ENCODE measurements at regions not wholly inside any gene's neighbourhood (a gene's known extent, or its start where the extent isn't known, plus 50 kb on each side); places are given as distances from the start of the nearest gene placed in this dataset.
A peak's percentile ranks its signal among the peaks of the same experiment; 100 is the strongest.

DNA sequence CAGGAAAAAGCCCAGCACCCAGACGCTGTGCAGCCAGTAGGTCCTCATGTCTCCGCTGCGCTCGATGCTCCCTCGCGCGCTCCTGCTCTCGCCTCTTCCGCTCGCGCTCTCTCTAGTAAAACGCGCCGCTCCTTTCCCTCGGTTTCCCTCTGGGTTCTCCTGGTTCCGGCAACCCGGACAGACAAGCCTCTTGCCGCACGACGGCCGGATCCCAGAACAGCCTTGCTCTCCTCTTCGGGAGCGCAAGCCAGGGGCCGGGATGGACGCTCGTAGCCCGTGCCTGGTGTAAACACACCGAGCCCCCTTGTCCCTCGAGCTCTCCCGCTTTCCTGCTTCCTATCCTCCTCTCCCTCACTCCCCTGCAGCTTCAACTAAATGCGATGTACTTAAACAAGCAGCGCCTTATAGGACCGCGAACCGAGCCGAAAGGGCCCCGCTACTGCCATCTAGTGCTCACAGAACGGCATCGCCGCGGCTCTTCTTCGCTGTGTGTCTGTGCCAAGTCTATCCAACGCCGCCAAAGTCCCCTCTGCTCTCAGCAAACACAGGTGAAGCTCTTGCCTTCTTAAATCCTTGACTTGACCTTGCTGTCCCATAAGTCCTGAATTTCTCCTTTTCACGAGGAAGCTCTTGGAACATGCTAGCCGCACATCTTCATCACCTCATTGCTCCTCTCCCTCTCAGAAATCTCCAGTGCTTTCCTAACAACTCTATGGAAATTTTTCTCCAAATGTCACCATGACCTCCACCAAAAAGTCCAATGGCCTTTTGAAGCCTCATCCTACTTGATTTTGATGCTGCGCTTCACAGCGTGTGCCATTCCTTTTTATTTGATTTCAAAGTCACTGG, 1037.2 kb downstream of the IGSF11 start:
- H3K36me3 ChIP-seq (ENCODE audit: control insufficient read depth in 2 of 2, insufficient read depth in 2 of 2, low read length in 1 of 2): no peaks in the 10 kb centered on the region
- peak overlapping the region in 1 of 2 donors; percentile 37 for H3K4me3 ChIP-seq (ENCODE audit: low read length in 2 of 2)
- DNase-seq (ENCODE audit: low read depth in 6 of 9, low spot score in 9 of 9): peak; percentile 8 to 85 (median 55)
- no peak overlapping the region for H3K27ac ChIP-seq (ENCODE audit: low read depth in 1 of 2, low read length in 1 of 2)
- peaks cover 0 to 18% of the 10 kb centered on the region in 2 donors for H3K27me3 ChIP-seq (ENCODE audit: control insufficient read depth in 2 of 2, insufficient read depth in 1 of 2, low read length in 1 of 2)
- H3K4me1 ChIP-seq (ENCODE audit: control insufficient read depth in 2 of 2, insufficient read depth in 2 of 2, low read length in 2 of 2): peaks cover 0 to 6% of the 10 kb centered on the region in 2 donors
- no peaks in the 10 kb centered on the region for H3K9me3 ChIP-seq (ENCODE audit: control insufficient read depth in 2 of 2, insufficient read depth in 1 of 2, low read length in 1 of 2)
- 6% methylated on average over 48 of the region's 48 CpGs for WGBS

- peaks cover 0 to 18% of the 10 kb centered on the region in 2 donors for H3K27me3 ChIP-seq (ENCODE audit: control insufficient read depth in 2 of 2, insufficient read depth in 1 of 2, low read length in 1 of 2)
- 69% methylated on average over 4 of the region's 4 CpGs for WGBS
- no peak for DNase-seq (ENCODE audit: low read depth in 6 of 9, low spot score in 9 of 9)
- no peaks in the 10 kb centered on the region for H3K36me3 ChIP-seq (ENCODE audit: control insufficient read depth in 2 of 2, insufficient read depth in 2 of 2, low read length in 1 of 2)
- H3K4me1 ChIP-seq (ENCODE audit: control insufficient read depth in 2 of 2, insufficient read depth in 2 of 2, low read length in 2 of 2): peaks cover 0 to 6% of the 10 kb centered on the region in 2 donors
- no peak overlapping the region for H3K27ac ChIP-seq (ENCODE audit: low read depth in 1 of 2, low read length in 1 of 2)
- H3K4me3 ChIP-seq (ENCODE audit: low read length in 2 of 2): no peak overlapping the region
- H3K9me3 ChIP-seq (ENCODE audit: control insufficient read depth in 2 of 2, insufficient read depth in 1 of 2, low read length in 1 of 2): no peaks in the 10 kb centered on the region
These were observed 1036.6 kb downstream of the IGSF11 start for GRCh38 chr3:117998071-117998470.

- Histone ChIP-seq H3K4me3 (ENCODE audit: low read length in 2 of 2) (no peak overlapping the region), H3K27ac (ENCODE audit: low read depth in 1 of 2, low read length in 1 of 2) (no peak overlapping the region), H3K9me3 (ENCODE audit: control insufficient read depth in 2 of 2, insufficient read depth in 1 of 2, low read length in 1 of 2) (no peaks in the 10 kb centered on the region), H3K4me1 (ENCODE audit: control insufficient read depth in 2 of 2, insufficient read depth in 2 of 2, low read length in 2 of 2) (peaks cover 0 to 6% of the 10 kb centered on the region in 2 donors), H3K36me3 (ENCODE audit: control insufficient read depth in 2 of 2, insufficient read depth in 2 of 2, low read length in 1 of 2) (no peaks in the 10 kb centered on the region), H3K27me3 (ENCODE audit: control insufficient read depth in 2 of 2, insufficient read depth in 1 of 2, low read length in 1 of 2) (peaks cover 0 to 18% of the 10 kb centered on the region in 2 donors)
- DNase-seq (ENCODE audit: low read depth in 6 of 9, low spot score in 9 of 9): no peak
- 92% methylated on average over 2 of the region's 2 CpGs for WGBS
These were observed 1034.4 kb downstream of the IGSF11 start for GRCh38 chr3:118000219-118000618.

- H3K9me3 ChIP-seq (ENCODE audit: control insufficient read depth in 2 of 2, insufficient read depth in 1 of 2, low read length in 1 of 2): no peaks in the 10 kb centered on the region
- H3K27ac ChIP-seq (ENCODE audit: low read depth in 1 of 2, low read length in 1 of 2): no peak overlapping the region
- H3K36me3 ChIP-seq (ENCODE audit: control insufficient read depth in 2 of 2, insufficient read depth in 2 of 2, low read length in 1 of 2): no peaks in the 10 kb centered on the region
- H3K27me3 ChIP-seq (ENCODE audit: control insufficient read depth in 2 of 2, insufficient read depth in 1 of 2, low read length in 1 of 2): peaks cover 0 to 12% of the 10 kb centered on the region in 2 donors
- H3K4me3 ChIP-seq (ENCODE audit: low read length in 2 of 2): no peak overlapping the region
- no peak for DNase-seq (ENCODE audit: low read depth in 6 of 9, low spot score in 9 of 9)
- H3K4me1 ChIP-seq (ENCODE audit: control insufficient read depth in 2 of 2, insufficient read depth in 2 of 2, low read length in 2 of 2): peaks cover 0 to 6% of the 10 kb centered on the region in 2 donors
- 38% methylated on average over 2 of the region's 2 CpGs for WGBS
These were observed 1033.3 kb downstream of the IGSF11 start for GRCh38 chr3:118001380-118001779.

DNA sequence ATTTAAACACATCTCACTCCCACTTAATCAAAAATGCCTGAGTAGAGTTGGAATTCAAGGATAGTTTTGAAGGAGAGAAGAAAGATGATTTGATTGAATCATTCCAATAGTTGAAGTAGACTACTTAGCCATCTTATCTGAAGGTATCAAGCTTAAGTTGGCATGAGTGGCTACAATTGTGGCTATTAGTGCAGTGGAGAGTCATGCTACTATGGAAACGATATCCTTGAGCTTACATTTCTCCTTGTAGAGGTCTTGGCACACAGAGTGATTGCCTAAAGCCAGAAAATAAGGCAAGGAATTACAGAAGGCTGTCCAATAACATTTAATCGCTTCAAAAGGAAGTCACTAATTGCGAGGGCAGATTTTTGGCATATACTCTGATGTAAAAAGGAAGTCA, 1022.7 kb downstream of the IGSF11 start:
- 76% methylated on average over 3 of the region's 3 CpGs for whole genome bisulfite sequencing
- no peaks in the 10 kb centered on the region for H3K27me3 ChIP-seq (ENCODE audit: control insufficient read depth in 2 of 2, insufficient read depth in 1 of 2, low read length in 1 of 2)
- no peaks in the 10 kb centered on the region for H3K9me3 ChIP-seq (ENCODE audit: control insufficient read depth in 2 of 2, insufficient read depth in 1 of 2, low read length in 1 of 2)
- no peaks in the 10 kb centered on the region for H3K36me3 ChIP-seq (ENCODE audit: control insufficient read depth in 2 of 2, insufficient read depth in 2 of 2, low read length in 1 of 2)
- H3K4me3 ChIP-seq (ENCODE audit: low read length in 2 of 2): no peak overlapping the region
- no peak for DNase-seq (ENCODE audit: low read depth in 6 of 9, low spot score in 9 of 9)
- no peaks in the 10 kb centered on the region for H3K4me1 ChIP-seq (ENCODE audit: control insufficient read depth in 2 of 2, insufficient read depth in 2 of 2, low read length in 2 of 2)
- H3K27ac ChIP-seq (ENCODE audit: low read depth in 1 of 2, low read length in 1 of 2): no peak overlapping the region

- no peaks in the 10 kb centered on the region for H3K4me1 ChIP-seq (ENCODE audit: control insufficient read depth in 2 of 2, insufficient read depth in 2 of 2, low read length in 2 of 2)
- H3K27me3 ChIP-seq (ENCODE audit: control insufficient read depth in 2 of 2, insufficient read depth in 1 of 2, low read length in 1 of 2): no peaks in the 10 kb centered on the region
- no peaks in the 10 kb centered on the region for H3K36me3 ChIP-seq (ENCODE audit: control insufficient read depth in 2 of 2, insufficient read depth in 2 of 2, low read length in 1 of 2)
- 61% methylated on average over 2 of the region's 2 CpGs for WGBS
- peaks cover 0 to 4% of the 10 kb centered on the region in 2 donors for H3K9me3 ChIP-seq (ENCODE audit: control insufficient read depth in 2 of 2, insufficient read depth in 1 of 2, low read length in 1 of 2)
- no peak overlapping the region for H3K27ac ChIP-seq (ENCODE audit: low read depth in 1 of 2, low read length in 1 of 2)
- DNase-seq (ENCODE audit: low read depth in 6 of 9, low spot score in 9 of 9): no peak
- H3K4me3 ChIP-seq (ENCODE audit: low read length in 2 of 2): no peak overlapping the region
These were observed 1005.6 kb downstream of the IGSF11 start for GRCh38 chr3:118029049-118029448.

- H3K36me3 ChIP-seq (ENCODE audit: control insufficient read depth in 2 of 2, insufficient read depth in 2 of 2, low read length in 1 of 2): no peaks in the 10 kb centered on the region
- H3K4me3 ChIP-seq (ENCODE audit: low read length in 2 of 2): no peak overlapping the region
- DNase-seq (ENCODE audit: low read depth in 6 of 9, low spot score in 9 of 9): no peak
- H3K27me3 ChIP-seq (ENCODE audit: control insufficient read depth in 2 of 2, insufficient read depth in 1 of 2, low read length in 1 of 2): no peaks in the 10 kb centered on the region
- H3K9me3 ChIP-seq (ENCODE audit: control insufficient read depth in 2 of 2, insufficient read depth in 1 of 2, low read length in 1 of 2): peaks cover 0 to 11% of the 10 kb centered on the region in 2 donors
- no peaks in the 10 kb centered on the region for H3K4me1 ChIP-seq (ENCODE audit: control insufficient read depth in 2 of 2, insufficient read depth in 2 of 2, low read length in 2 of 2)
- WGBS: 51% methylated on average over 1 of the region's 1 CpG
- H3K27ac ChIP-seq (ENCODE audit: low read depth in 1 of 2, low read length in 1 of 2): no peak overlapping the region
These were observed 998.4 kb downstream of the IGSF11 start for GRCh38 chr3:118036215-118036614.

DNA sequence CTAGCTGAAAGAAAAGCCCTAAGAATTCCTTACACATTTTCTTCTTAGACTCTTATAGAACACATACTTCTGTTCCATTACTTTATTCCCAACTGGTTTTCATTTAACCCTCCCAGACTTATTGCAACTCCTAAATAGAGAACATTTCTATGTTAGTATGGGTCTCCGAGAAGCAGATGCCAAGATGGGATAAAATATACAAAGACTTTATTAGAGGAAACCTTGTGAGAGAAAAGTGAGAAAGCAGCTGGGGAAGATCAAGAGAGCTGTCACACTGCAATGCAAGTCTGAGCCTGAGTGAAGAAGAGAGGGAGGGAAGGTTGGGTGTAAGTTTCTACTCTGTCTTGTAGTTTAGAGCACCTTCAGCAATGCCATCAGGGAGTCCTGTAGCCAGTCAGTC, 979.3 kb downstream of the IGSF11 start:
- Histone ChIP-seq H3K4me1 (ENCODE audit: control insufficient read depth in 2 of 2, insufficient read depth in 2 of 2, low read length in 2 of 2) (no peaks in the 10 kb centered on the region), H3K36me3 (ENCODE audit: control insufficient read depth in 2 of 2, insufficient read depth in 2 of 2, low read length in 1 of 2) (no peaks in the 10 kb centered on the region), H3K9me3 (ENCODE audit: control insufficient read depth in 2 of 2, insufficient read depth in 1 of 2, low read length in 1 of 2) (no peaks in the 10 kb centered on the region), H3K4me3 (ENCODE audit: low read length in 2 of 2) (no peak overlapping the region), H3K27ac (ENCODE audit: low read depth in 1 of 2, low read length in 1 of 2) (no peak overlapping the region), H3K27me3 (ENCODE audit: control insufficient read depth in 2 of 2, insufficient read depth in 1 of 2, low read length in 1 of 2) (no peaks in the 10 kb centered on the region)
- WGBS: 0% methylated on average over 1 of the region's 1 CpG
- no peak for DNase-seq (ENCODE audit: low read depth in 6 of 9, low spot score in 9 of 9)

DNA sequence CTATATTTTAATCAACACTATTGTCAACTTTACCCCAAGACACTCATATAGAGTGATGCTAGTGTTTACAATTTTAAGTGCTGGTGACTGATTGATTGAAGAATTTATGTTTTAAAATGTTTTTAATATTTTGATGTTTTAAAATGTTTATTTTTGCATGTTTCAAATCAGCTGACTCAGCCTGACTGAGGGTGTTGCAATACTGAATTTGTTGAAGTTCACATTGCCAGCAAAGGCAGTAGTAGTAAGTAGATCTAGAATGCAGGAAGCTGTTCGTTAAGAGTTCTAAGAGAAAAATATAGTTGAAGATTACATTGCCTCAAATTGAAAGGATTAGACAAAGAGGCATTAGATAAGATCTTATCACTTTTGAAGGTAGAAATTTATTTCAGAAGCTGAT, 977.6 kb downstream of the IGSF11 start:
- H3K36me3 ChIP-seq (ENCODE audit: control insufficient read depth in 2 of 2, insufficient read depth in 2 of 2, low read length in 1 of 2): no peaks in the 10 kb centered on the region
- H3K27me3 ChIP-seq (ENCODE audit: control insufficient read depth in 2 of 2, insufficient read depth in 1 of 2, low read length in 1 of 2): no peaks in the 10 kb centered on the region
- no peak overlapping the region for H3K27ac ChIP-seq (ENCODE audit: low read depth in 1 of 2, low read length in 1 of 2)
- no peak overlapping the region for H3K4me3 ChIP-seq (ENCODE audit: low read length in 2 of 2)
- no peak for DNase-seq (ENCODE audit: low read depth in 6 of 9, low spot score in 9 of 9)
- H3K9me3 ChIP-seq (ENCODE audit: control insufficient read depth in 2 of 2, insufficient read depth in 1 of 2, low read length in 1 of 2): no peaks in the 10 kb centered on the region
- WGBS: 87% methylated on average over 1 of the region's 1 CpG
- H3K4me1 ChIP-seq (ENCODE audit: control insufficient read depth in 2 of 2, insufficient read depth in 2 of 2, low read length in 2 of 2): no peaks in the 10 kb centered on the region
